GM12873 (cell line): ENCODE measurements at regions not wholly inside any gene's neighbourhood (a gene's known extent, or its start where the extent isn't known, plus 50 kb on each side); places are given as distances from the start of the nearest gene placed in this dataset.

Experiments
- TF ChIP-seq, protein P1 (sequence below): IDR thresholded peaks from 2 replicates; pipeline ENCODE4 v1.5.1; 2012; ENCODE audit warnings: low read depth, mild to moderate bottlenecking, moderate library complexity, low read length, control low read depth; ENCODE audit not compliant: insufficient read depth; ENCODE audit errors: missing control alignments

DNA sequence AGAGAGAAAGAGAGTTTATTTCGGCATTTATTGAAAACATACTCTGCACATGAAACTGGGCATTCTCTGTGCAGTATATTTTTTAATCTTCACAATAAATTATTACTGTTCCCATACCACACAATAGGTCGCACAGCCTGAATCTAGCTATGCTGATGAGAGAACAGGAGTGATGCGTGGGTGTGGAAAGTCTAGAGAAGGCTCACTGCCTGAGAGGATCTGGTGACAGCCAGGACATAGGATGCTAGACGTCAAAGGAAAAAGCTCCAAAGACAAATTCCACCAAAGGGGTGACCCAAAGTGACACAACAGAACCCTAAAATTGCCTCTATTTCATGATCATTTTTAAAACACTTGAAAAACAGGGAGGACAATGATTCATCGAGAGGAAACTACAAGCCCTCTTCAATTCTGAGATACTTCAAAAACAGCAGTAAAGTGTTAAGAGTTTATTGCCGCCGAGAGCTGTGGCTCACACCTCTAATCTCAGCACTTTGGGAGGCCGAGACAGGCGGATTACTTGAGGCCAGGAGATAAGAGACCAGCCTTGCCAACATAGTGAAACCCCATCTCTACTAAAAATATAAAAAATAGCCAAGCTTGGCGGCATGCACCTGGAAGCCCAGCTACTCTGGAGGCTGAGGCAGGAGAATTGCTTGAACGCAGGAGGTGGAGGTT lies 189.6 kb upstream of the NBEA start:
- TF ChIP-seq, protein P1, sequence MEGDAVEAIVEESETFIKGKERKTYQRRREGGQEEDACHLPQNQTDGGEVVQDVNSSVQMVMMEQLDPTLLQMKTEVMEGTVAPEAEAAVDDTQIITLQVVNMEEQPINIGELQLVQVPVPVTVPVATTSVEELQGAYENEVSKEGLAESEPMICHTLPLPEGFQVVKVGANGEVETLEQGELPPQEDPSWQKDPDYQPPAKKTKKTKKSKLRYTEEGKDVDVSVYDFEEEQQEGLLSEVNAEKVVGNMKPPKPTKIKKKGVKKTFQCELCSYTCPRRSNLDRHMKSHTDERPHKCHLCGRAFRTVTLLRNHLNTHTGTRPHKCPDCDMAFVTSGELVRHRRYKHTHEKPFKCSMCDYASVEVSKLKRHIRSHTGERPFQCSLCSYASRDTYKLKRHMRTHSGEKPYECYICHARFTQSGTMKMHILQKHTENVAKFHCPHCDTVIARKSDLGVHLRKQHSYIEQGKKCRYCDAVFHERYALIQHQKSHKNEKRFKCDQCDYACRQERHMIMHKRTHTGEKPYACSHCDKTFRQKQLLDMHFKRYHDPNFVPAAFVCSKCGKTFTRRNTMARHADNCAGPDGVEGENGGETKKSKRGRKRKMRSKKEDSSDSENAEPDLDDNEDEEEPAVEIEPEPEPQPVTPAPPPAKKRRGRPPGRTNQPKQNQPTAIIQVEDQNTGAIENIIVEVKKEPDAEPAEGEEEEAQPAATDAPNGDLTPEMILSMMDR = no peak

DNA sequence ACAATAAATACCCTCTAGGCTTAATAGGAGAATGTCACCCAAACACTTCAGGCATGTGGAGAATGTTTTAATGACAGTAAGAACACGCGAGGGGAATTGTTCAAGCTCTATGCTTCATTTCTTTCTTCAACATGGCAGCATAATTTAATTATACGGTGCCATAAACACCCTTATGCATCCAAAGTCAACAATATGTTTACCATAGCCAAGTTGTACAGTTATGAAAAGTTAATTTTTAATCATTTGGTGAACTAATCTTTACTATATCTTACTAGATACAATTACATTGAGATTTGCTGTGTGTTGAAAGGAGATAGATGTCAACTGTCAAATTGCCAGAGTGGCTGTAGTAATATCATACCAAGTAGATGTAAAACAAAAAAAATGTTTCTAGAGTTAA lies 185.9 kb upstream of the NBEA start:
- TF ChIP-seq, protein P1 = no peak

DNA sequence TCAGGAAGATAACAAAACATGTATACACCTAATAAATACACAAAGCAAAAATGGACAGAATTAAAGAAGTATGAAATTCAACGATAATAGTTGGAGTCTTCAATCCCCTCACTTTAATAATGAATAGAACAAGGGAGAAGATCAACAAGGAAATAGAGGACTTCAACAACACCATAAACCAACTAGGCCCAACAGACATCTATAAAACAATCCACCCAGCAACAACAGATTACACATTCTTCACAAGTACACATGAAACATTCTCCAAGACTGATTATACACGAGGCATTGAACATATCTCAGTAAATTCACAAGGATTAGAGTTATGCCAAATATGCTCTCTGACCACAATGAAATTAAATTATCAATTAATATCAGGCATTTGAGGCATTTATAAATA lies 185.5 kb upstream of the NBEA start:
- TF ChIP-seq, protein P1 = no peak

DNA sequence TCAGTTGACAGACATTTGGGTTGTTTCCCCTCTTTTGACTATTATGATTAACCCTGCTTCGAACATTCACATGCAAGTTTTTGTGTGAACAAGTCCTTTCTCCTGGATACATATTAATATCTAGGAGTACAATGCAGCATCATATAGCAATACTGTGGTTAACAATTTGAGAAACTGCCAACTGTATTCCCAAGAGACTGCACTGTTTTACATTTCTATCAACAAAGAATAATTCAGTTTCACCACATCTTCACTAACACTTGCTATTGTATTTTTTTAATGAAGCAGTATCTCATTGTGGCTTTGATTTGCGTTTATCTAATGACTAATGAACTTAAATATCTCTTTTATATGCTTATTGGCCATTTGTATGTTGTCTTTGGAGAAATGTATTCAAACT lies 184.6 kb upstream of the NBEA start:
- TF ChIP-seq, protein P1 = no peak

DNA sequence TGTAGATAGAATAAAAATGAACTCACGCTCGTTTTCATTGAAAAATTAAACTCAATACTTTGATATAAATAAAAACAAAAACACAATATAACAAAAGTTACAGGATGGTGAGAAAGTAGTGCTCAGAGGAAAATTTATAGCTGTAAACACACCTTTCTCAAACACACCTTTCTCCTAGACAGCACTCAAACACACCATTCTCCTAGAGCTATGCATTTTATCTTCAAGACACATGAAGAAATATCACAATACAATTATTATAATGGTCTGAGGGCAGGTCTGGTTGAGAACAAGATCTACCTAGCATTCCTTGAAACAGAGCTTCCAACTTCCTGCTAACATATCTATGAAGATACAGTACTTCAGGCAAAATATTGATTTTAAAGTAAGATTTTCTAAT lies 183.4 kb upstream of the NBEA start:
- TF ChIP-seq, protein P1 = no peak

DNA sequence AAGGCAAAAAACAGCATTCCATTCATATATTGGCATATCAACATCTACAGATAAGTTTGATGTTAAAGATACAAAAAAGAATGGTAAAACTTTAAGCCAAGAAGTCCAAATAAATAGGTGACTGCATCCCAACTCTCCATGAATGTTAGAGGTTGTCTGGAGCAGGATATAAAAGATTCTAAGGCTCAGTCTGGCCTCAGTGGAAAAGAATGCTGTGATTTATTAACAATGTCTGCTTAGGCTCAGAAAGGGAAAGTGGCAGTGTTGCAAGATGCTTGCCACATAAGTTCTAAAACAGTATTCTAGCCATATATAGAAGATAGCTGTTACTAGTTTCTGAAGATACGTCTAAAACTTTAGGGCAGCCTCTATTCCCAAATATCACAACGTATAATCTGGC lies 179.8 kb upstream of the NBEA start:
- TF ChIP-seq, protein P1 = no peak

DNA sequence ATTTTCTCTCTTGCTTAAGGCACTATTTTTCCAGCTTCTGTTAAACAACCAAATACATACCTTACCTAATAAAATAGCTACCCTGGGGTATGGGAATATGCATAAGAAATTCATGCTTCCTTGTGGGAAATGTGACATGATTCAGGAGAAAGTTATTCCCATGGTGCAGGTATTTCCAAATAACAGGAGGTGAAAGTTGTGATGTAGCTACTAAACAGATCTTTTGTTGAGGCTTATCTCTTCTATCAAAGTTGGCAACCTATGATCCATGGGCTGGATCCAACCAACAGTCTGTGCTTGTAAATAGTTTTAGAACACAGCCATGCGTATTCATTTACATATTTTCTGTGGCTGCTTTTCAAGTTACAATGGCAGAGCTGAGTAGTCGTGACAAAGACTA lies 177.8 kb upstream of the NBEA start:
- TF ChIP-seq, protein P1 = no peak
